Duodenal mucosa (tissue), 2 donors: ENCODE measurements at regions not wholly inside any gene's neighbourhood (a gene's known extent, or its start where the extent isn't known, plus 50 kb on each side); places are given as distances from the start of the nearest gene placed in this dataset.

Experiments used
- H3K27ac ChIP-seq: one replicate; pipeline ENCODE4 v1.7.0; 2013; ENCODE audit warnings: low read depth, low read length
- H3K27me3 ChIP-seq, 2 donors: one replicate each; pipeline ENCODE4 v1.7.0; 2013; ENCODE audit warnings: low read length in 2 of 2, control low read depth in 1 of 2; ENCODE audit not compliant: insufficient read depth in 2 of 2, control insufficient read depth in 1 of 2
- H3K36me3 ChIP-seq, 2 donors: one replicate each; pipeline ENCODE4 v1.7.0; 2013; ENCODE audit warnings: low read length in 2 of 2, control low read depth in 1 of 2; ENCODE audit not compliant: insufficient read depth in 2 of 2, control insufficient read depth in 1 of 2
- H3K4me1 ChIP-seq, 2 donors: one replicate each; pipeline ENCODE4 v1.7.0; 2013; ENCODE audit warnings: low read length in 2 of 2, control low read depth in 1 of 2; ENCODE audit not compliant: insufficient read depth in 2 of 2, control insufficient read depth in 1 of 2
- H3K4me3 ChIP-seq, 2 donors: one replicate each; pipeline ENCODE4 v1.7.0; 2013; ENCODE audit warnings: low read length in 2 of 2, low read depth in 1 of 2
- H3K9ac ChIP-seq, 2 donors: one replicate each; pipeline ENCODE4 v1.7.0; 2013; ENCODE audit warnings: low read length in 2 of 2, low read depth in 1 of 2
- H3K9me3 ChIP-seq, 2 donors: one replicate each; pipeline ENCODE4 v1.7.0; 2013; ENCODE audit warnings: low read length in 2 of 2, control low read depth in 1 of 2; ENCODE audit not compliant: control insufficient read depth in 1 of 2

- Histone ChIP-seq H3K9ac (no peak overlapping the region), H3K27ac (no peak overlapping the region), H3K4me1 (peaks cover 3 to 7% of the 10 kb centered on the region in 2 donors), H3K27me3 (no peaks in the 10 kb centered on the region), H3K9me3 (no peaks in the 10 kb centered on the region), H3K36me3 (no peaks in the 10 kb centered on the region), H3K4me3 (no peak overlapping the region)
Observed at GRCh38 chr9:107943901-107944300, 454.3 kb upstream of the KLF4 start.

GRCh38 chr9:107942856-107943255, 453.3 kb upstream of the KLF4 start:
- Histone ChIP-seq H3K9me3 (no peaks in the 10 kb centered on the region), H3K36me3 (no peaks in the 10 kb centered on the region), H3K27me3 (no peaks in the 10 kb centered on the region), H3K9ac (no peak overlapping the region), H3K4me1 (peaks cover 3 to 7% of the 10 kb centered on the region in 2 donors), H3K27ac (no peak overlapping the region), H3K4me3 (no peak overlapping the region)

GRCh38 chr9:107942291-107942690, 452.7 kb upstream of the KLF4 start:
- no peak overlapping the region for H3K27ac ChIP-seq
- no peaks in the 10 kb centered on the region for H3K27me3 ChIP-seq

GRCh38 chr9:107940616-107941595, 451.3 kb upstream of the KLF4 start:
- Histone ChIP-seq H3K27ac (no peak overlapping the region), H3K4me3 (no peak overlapping the region), H3K9ac (no peak overlapping the region), H3K4me1 (no peaks in the 10 kb centered on the region), H3K9me3 (no peaks in the 10 kb centered on the region), H3K27me3 (no peaks in the 10 kb centered on the region), H3K36me3 (no peaks in the 10 kb centered on the region)

More at GRCh38 chr9:107942291-107942690, 452.7 kb upstream of the KLF4 start:
- no peak overlapping the region for H3K9ac ChIP-seq
- H3K4me1 ChIP-seq: peaks cover 3 to 7% of the 10 kb centered on the region in 2 donors
- H3K36me3 ChIP-seq: no peaks in the 10 kb centered on the region
- H3K9me3 ChIP-seq: no peaks in the 10 kb centered on the region
- no peak overlapping the region for H3K4me3 ChIP-seq

GRCh38 chr9:107938801-107939386, 449.3 kb upstream of the KLF4 start:
- Histone ChIP-seq H3K9ac (no peak overlapping the region), H3K36me3 (no peaks in the 10 kb centered on the region), H3K27me3 (no peaks in the 10 kb centered on the region), H3K4me3 (no peak overlapping the region), H3K9me3 (no peaks in the 10 kb centered on the region), H3K27ac (no peak overlapping the region), H3K4me1 (no peaks in the 10 kb centered on the region)

- Histone ChIP-seq H3K4me1 (peaks cover 8 to 9% of the 10 kb centered on the region in 2 donors), H3K27ac (no peak overlapping the region), H3K36me3 (no peaks in the 10 kb centered on the region), H3K27me3 (no peaks in the 10 kb centered on the region), H3K9me3 (no peaks in the 10 kb centered on the region), H3K4me3 (no peak overlapping the region), H3K9ac (no peak overlapping the region)
Observed at GRCh38 chr9:107935931-107936330, 446.4 kb upstream of the KLF4 start.

GRCh38 chr9:107933516-107933915, 443.9 kb upstream of the KLF4 start:
- Histone ChIP-seq H3K27ac (no peak overlapping the region), H3K27me3 (no peaks in the 10 kb centered on the region), H3K4me3 (no peak overlapping the region), H3K9me3 (no peaks in the 10 kb centered on the region), H3K4me1 (peaks cover 22 to 25% of the 10 kb centered on the region in 2 donors), H3K9ac (no peak overlapping the region), H3K36me3 (no peaks in the 10 kb centered on the region)

GRCh38 chr9:107933097-107933496, 443.5 kb upstream of the KLF4 start:
- no peaks in the 10 kb centered on the region for H3K9me3 ChIP-seq
- no peak overlapping the region for H3K27ac ChIP-seq
- no peak overlapping the region for H3K4me3 ChIP-seq
- H3K27me3 ChIP-seq: no peaks in the 10 kb centered on the region
- H3K4me1 ChIP-seq: peaks cover 22 to 25% of the 10 kb centered on the region in 2 donors
- no peak overlapping the region for H3K9ac ChIP-seq
- H3K36me3 ChIP-seq: no peaks in the 10 kb centered on the region

- Histone ChIP-seq H3K4me1 (peaks cover 22 to 25% of the 10 kb centered on the region in 2 donors), H3K27ac (no peak overlapping the region), H3K9me3 (no peaks in the 10 kb centered on the region), H3K9ac (no peak overlapping the region), H3K4me3 (no peak overlapping the region), H3K36me3 (no peaks in the 10 kb centered on the region), H3K27me3 (no peaks in the 10 kb centered on the region)
Observed at GRCh38 chr9:107932601-107933000, 443.0 kb upstream of the KLF4 start.

GRCh38 chr9:107932046-107932445, 442.5 kb upstream of the KLF4 start:
- Histone ChIP-seq H3K9me3 (no peaks in the 10 kb centered on the region), H3K27ac (no peak overlapping the region), H3K4me3 (no peak overlapping the region), H3K36me3 (no peaks in the 10 kb centered on the region), H3K4me1 (peaks cover 22 to 25% of the 10 kb centered on the region in 2 donors), H3K27me3 (no peaks in the 10 kb centered on the region), H3K9ac (no peak overlapping the region)
